CD4-positive, alpha-beta T cell (primary cell): ENCODE measurements at regions not wholly inside any gene's neighbourhood (a gene's known extent, or its start where the extent isn't known, plus 50 kb on each side); places are given as distances from the start of the nearest gene placed in this dataset.

ENCODE experiments used
- ATAC-seq: fragments of 200-7000 bp; cut with Tn5 transposase; one replicate; pipeline ENCODE4 v1.10.0; 2022; ENCODE audit warnings: mild to moderate bottlenecking; ENCODE audit not compliant: poor library complexity
- CTCF ChIA-PET: fragments of 350-600 bp; sonication (Branson Sonifier 250); formaldehyde crosslinking; loops from one replicate; lab custom pipeline; 2021; ENCODE audit warnings: antibody characterized with exemption, inconsistent platforms; lab: Charles Lee
- POLR2A ChIA-PET: fragments of 350-600 bp; sonication (Branson Sonifier 250); formaldehyde crosslinking; loops from one replicate; lab custom pipeline; 2021; ENCODE audit warnings: antibody characterized with exemption, inconsistent platforms; lab: Charles Lee
- DNase-seq, 14 experiments: peaks; one replicate each; pipeline ENCODE4 v3.0.0-alpha.2; 2013 to 2020; ENCODE audit warnings: mixed read lengths in 2 of 14
- H3K27ac ChIP-seq, 2 donors: one replicate each; pipeline versions ENCODE4 v1.5.1 to v1.7.0; 2013; ENCODE audit warnings: low read length in 2 of 2, low read depth in 1 of 2, mild to moderate bottlenecking in 1 of 2
- H3K27me3 ChIP-seq, 2 experiments: 1 replicate in 1 of 2; 2 replicates in 1 of 2; pipeline versions ENCODE4 v1.6.1 to v1.7.0; 2013; ENCODE audit warnings: low read length in 2 of 2, control low read depth in 1 of 2, mild to moderate bottlenecking in 1 of 2, moderate library complexity in 1 of 2; ENCODE audit not compliant: insufficient read depth in 2 of 2, control insufficient read depth in 1 of 2
- H3K36me3 ChIP-seq: one replicate; pipeline ENCODE4 v1.6.1; 2013; ENCODE audit warnings: low read length, control low read depth; ENCODE audit not compliant: insufficient read depth
- H3K4me1 ChIP-seq: one replicate; pipeline ENCODE4 v1.6.1; 2013; ENCODE audit warnings: low read length, control low read depth; ENCODE audit not compliant: insufficient read depth
- H3K4me3 ChIP-seq: one replicate; pipeline ENCODE4 v1.5.1; 2013; ENCODE audit warnings: mild to moderate bottlenecking, low read length, moderate library complexity
- H3K9me3 ChIP-seq, 2 experiments: 1 replicate in 1 of 2; 2 replicates in 1 of 2; pipeline versions ENCODE4 v1.6.1 to v1.7.0; 2013; ENCODE audit warnings: low read length in 2 of 2, mild to moderate bottlenecking in 2 of 2, control low read depth in 1 of 2, moderate library complexity in 1 of 2; ENCODE audit not compliant: control insufficient read depth in 1 of 2, insufficient read depth in 1 of 2
- H3K27ac Mint-ChIP-seq: one replicate; pipeline ENCODE4 v1.8.0; 2020; ENCODE audit warnings: mixed read lengths
- H3K27me3 Mint-ChIP-seq: one replicate; pipeline ENCODE4 v1.8.0; 2021; ENCODE audit warnings: mixed read lengths
- H3K36me3 Mint-ChIP-seq: one replicate; pipeline ENCODE4 v1.8.0; 2021; ENCODE audit warnings: low read depth, mixed read lengths
- H3K4me1 Mint-ChIP-seq: one replicate; pipeline ENCODE4 v1.8.0; 2021; ENCODE audit warnings: low read depth, mixed read lengths
- H3K4me3 Mint-ChIP-seq: one replicate; pipeline ENCODE4 v1.8.0; 2020; ENCODE audit warnings: mild to moderate bottlenecking, mixed read lengths
- H3K9me3 Mint-ChIP-seq: one replicate; pipeline ENCODE4 v1.8.0; 2020; ENCODE audit warnings: mixed read lengths
- CTCF ChIP-seq: fragments of 200-600 bp; IDR thresholded peaks from one replicate; pipeline ENCODE4 v1.8.0; 2022; ENCODE audit warnings: antibody characterized with exemption, mild to moderate bottlenecking
- intact Hi-C, 2 experiments: fragments of 100-400 bp; cut with DNase I in 1 of 2; cut with micrococcal nuclease in 1 of 2; formaldehyde crosslinking; loops; one replicate each; pipeline versions ENCODE4 v1.15.1 to v1.9.0; 2023 to 2025; cut with DNase I, micrococcal nuclease

GRCh38 chr20:50266293-50267040, 75.8 kb downstream of the CEBPB start:
- no peaks in the 10 kb centered on the region for H3K9me3 Mint-ChIP-seq
- no peaks in the 10 kb centered on the region for H3K36me3 ChIP-seq
- no peaks in the 10 kb centered on the region for H3K36me3 Mint-ChIP-seq
- H3K4me1 Mint-ChIP-seq = no peaks in the 10 kb centered on the region
- intact Hi-C loops = no loop called here
- no peak overlapping the region for H3K4me3 ChIP-seq
- peaks cover 5 to 12% of the 10 kb centered on the region in 2 experiments for H3K27me3 ChIP-seq
- POLR2A ChIA-PET = interaction anchor here (1.0 kb wide), 1 partner anchor 16 kb away, joined by 3 read pairs; no protein-coding TSS in a partner anchor
- no peak overlapping the region for H3K4me3 Mint-ChIP-seq
- H3K4me1 ChIP-seq = peaks cover 4% of the 10 kb centered on the region
- CTCF ChIA-PET = no interaction called here
- H3K27ac ChIP-seq = no peak overlapping the region
- DNase-seq (no peak), ATAC-seq (no peak)
- TF ChIP-seq CTCF = no peak
- H3K27ac Mint-ChIP-seq = no peak overlapping the region
- H3K9me3 ChIP-seq = no peaks in the 10 kb centered on the region
- H3K27me3 Mint-ChIP-seq = peaks cover 10% of the 10 kb centered on the region

GRCh38 chr20:50267041-50267865, 76.6 kb downstream of the CEBPB start:
- Mint-ChIP-seq H3K27me3 (peaks cover 12% of the 10 kb centered on the region), H3K36me3 (no peaks in the 10 kb centered on the region), H3K27ac (no peak overlapping the region), H3K4me1 (no peaks in the 10 kb centered on the region), H3K4me3 (no peak overlapping the region), H3K9me3 (no peaks in the 10 kb centered on the region)
- POLR2A ChIA-PET = no interaction called here
- intact Hi-C loops = no loop called here
- H3K9me3 ChIP-seq = no peaks in the 10 kb centered on the region
- H3K27ac ChIP-seq = no peak overlapping the region
- peak in 2 of 14 experiments; percentile 30 to 40 for DNase-seq
- H3K27me3 ChIP-seq = peaks cover 5 to 12% of the 10 kb centered on the region in 2 experiments
- CTCF ChIA-PET = no interaction called here
- peaks cover 4% of the 10 kb centered on the region for H3K4me1 ChIP-seq
- no peaks in the 10 kb centered on the region for H3K36me3 ChIP-seq
- no peak for ATAC-seq
- TF ChIP-seq CTCF = no peak
- H3K4me3 ChIP-seq = no peak overlapping the region

- no peak for TF ChIP-seq CTCF
- Histone ChIP-seq H3K27me3 (peaks cover 9 to 12% of the 10 kb centered on the region in 2 experiments), H3K4me1 (peaks cover 4% of the 10 kb centered on the region), H3K4me3 (no peak overlapping the region), H3K9me3 (no peaks in the 10 kb centered on the region), H3K36me3 (no peaks in the 10 kb centered on the region), H3K27ac (no peak overlapping the region)
- Mint-ChIP-seq H3K9me3 (no peaks in the 10 kb centered on the region), H3K4me1 (no peaks in the 10 kb centered on the region), H3K27ac (no peak overlapping the region), H3K27me3 (peaks cover 16% of the 10 kb centered on the region), H3K4me3 (no peak overlapping the region), H3K36me3 (no peaks in the 10 kb centered on the region)
- ChIA-PET CTCF (no interaction called here), POLR2A (no interaction called here)
- DNase-seq (no peak), ATAC-seq (no peak)
- intact Hi-C loops = no loop called here
Observed at GRCh38 chr20:50267866-50268219, 77.2 kb downstream of the CEBPB start.
